HG02938 (cell line): ENCODE measurements at regions not wholly inside any gene's neighbourhood (a gene's known extent, or its start where the extent isn't known, plus 50 kb on each side); places are given as distances from the start of the nearest gene placed in this dataset.

ENCODE experiments used
- ATAC-seq: cut with Tn5 transposase; IDR thresholded peaks from one replicate; pipeline ENCODE4 v1.9.1; 2021; ENCODE audit warnings: mild to moderate bottlenecking, moderate library complexity; ENCODE audit not compliant: unreplicated experiment

DNA sequence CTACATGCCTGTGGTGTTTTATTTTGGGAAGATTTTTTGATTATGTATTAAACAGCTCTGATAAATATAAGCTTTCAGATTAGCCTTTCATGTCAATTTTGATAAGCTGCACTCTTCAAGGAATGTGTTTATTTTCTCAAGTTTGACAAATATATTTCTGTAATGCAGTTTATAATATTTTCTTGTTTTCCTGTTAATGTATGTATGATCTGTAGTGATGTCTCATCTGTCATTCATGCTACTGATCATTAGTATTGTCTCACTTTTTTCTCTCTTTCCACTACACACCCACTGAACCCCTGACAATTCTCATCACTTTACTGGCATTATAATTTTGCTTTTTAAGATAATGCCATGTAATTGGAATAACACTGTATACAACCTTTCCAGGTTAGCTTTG, 100.9 kb downstream of the TMEM18 start:
- ATAC-seq, result no peak

- ATAC-seq, result no peak
Measured at GRCh38 chr2:575727-576236, 101.4 kb downstream of the TMEM18 start.

DNA sequence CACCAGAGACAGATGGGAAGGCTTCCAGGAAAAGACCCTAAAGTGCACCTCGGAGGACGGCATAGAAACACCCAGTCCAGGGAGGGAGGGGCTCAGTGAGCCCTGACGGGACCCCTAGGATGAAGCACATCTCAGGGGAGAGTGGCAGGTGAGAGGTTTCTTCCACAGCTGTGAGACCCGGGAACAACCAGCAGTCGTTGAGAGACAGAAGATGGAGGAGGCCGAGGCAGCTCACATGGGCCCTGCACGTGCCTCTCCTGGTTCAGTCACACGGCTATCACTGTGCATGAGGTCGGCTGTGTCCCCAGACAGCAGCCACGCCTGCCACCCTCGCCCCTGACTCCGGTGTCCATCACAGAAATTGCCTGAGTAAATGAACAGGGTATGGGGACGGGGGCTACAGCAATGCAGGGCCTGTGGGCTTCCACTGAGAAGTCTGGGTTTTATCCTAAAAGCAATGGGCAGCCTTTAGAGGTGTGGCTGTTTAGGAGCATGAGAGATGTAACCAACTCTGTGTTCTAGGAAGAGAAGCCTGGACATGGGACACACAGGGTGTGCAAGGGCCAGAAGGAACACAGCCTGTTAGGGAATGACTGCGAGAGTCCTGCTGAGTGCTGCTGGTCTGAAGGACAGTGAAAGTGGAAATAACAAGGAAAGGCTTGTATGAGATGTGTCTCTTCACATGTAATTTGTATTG, 102.0 kb downstream of the TMEM18 start:
- ATAC-seq, result no peak

DNA sequence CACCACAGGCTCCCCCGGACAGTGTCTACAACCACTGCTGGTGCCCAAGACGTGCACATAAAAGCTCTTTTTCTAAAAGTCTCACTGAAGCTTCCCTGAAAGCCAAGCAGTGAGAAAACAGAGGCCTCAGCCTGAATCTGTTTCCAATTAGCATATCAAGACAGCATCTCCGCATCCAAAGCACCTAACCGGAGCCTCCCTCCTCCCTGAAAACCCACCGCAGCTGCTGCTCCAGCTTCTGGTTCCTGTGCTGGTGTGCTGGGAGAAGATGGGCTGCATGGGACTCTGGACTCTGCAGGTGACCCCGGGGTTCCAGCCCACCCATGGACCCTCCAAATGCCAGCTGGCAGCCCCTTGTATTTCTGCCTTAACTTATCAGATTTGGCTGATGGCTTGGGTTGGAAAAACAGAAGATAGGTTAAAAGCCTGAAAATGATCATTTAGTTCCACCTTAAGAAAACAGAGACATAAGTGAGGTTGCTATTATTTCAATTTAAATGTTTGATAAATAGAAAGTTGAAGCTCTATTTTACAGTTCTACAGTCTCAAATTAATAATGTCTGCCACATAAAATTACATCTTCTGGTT, 103.3 kb downstream of the TMEM18 start:
- ATAC-seq, result no peak

DNA sequence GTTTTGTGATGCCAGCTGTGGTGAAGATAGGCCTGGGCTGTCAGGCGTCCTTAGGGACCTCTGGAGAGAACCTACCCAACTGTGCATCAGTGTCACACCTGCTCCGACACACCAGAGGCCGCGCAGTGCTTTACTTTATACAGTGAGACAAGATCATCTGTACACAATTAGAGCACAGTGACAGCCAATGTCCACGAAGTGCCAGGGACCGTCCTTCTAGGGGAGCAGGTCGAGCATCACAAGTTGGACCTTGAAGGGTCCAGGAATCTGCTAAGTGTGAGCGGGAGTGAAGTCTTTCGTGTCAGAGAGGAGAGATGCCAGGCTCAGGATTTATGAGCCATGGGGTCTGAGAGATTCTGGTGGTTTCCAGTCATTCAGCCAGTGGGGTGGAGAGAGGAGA, 104.2 kb downstream of the TMEM18 start:
- ATAC-seq, result no peak

GRCh38 chr2:569681-570080, 107.5 kb downstream of the TMEM18 start:
- ATAC-seq, result no peak

- no peak for ATAC-seq
Measured at GRCh38 chr2:568639-569235, 108.5 kb downstream of the TMEM18 start.

GRCh38 chr2:567865-568638, 109.2 kb downstream of the TMEM18 start:
- no peak for ATAC-seq

DNA sequence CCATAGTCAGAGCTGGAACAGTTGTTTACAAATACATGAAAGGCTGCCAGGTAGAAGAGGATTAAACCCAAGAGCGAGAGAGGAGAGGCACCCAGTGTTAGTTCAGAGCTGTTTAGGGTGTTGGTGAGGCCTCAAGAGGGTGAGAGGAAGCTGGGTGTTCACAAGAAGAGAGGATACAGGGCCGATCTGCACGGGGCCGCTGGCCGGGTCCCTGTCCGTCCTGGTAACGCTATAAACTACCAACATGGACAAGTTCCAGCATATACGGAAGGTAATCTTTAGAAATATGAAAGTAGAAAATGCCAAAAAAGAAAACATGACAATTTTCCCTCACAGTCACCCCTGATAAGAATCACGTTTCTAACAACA, 109.7 kb downstream of the TMEM18 start:
- ATAC-seq, result no peak

- no peak for ATAC-seq
Measured at GRCh38 chr2:566379-567313, 110.6 kb downstream of the TMEM18 start.

- no peak for ATAC-seq
Measured at GRCh38 chr2:564471-565181, 112.6 kb downstream of the TMEM18 start.

GRCh38 chr2:563512-563911, 113.7 kb downstream of the TMEM18 start:
- no peak for ATAC-seq

DNA sequence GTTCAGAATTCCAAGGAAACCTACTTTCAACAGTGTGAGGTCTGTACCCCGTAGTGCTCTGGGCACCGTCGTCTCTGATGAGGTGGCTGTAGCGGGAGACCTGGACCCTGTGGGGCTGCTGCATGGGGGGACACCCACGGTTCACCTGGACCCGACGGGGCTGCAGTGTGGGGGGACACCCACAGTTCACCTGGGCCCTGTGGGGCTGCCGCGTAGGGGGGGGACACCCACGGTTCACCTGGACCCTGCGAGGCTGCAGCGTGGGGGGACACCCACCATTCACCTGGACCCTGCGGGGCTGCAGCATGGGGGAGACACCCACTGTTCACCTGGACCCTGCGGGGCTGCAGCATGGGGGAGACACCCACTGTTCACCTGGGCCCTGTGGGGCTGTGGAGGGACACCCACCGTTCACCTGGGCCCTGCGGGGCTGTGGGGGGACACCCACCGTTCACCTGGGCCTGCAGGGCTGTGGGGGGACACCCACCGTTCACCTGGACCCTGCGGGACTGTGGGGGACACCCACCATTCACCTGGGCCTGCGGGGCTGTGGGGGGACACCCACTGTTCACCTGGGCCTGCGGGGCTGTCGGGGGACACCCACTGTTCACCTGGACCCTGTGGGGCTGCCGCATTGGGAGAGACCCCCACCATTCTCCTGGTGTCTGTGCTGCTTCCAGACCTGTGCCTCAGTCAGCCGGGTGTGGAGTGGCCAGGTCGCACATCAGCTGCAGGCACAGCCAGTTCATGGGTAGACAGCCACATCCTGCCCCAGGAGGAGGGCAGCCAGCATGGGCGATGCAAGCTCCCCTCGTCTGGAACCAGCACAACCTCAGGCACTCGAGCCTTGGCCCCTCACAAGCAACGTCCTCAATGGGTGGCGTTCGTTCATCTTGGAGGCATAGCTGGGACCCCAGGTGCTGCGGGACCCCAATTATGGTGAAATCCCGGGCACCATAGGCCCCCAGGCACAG, 114.5 kb downstream of the TMEM18 start:
- no peak for ATAC-seq

DNA sequence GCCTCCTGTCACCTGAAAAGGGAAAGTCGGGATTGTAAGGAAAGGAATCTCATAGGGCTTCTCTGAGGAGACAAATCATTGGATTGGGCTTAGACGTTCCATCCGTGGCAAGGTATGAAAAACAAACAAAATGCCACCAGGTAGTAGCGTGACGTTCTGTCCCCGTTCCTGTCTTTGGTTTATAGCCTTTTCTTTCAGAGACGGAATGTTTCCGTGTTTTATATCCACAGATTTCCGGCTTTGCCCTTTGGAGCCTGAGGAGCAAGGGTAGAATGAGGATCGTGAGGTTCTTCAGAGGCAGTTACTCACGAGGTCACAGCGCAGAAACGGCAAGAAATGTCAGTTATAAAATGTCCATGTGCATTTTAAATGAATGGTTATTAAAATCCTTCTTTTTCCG, 118.3 kb downstream of the TMEM18 start:
- no peak for ATAC-seq

DNA sequence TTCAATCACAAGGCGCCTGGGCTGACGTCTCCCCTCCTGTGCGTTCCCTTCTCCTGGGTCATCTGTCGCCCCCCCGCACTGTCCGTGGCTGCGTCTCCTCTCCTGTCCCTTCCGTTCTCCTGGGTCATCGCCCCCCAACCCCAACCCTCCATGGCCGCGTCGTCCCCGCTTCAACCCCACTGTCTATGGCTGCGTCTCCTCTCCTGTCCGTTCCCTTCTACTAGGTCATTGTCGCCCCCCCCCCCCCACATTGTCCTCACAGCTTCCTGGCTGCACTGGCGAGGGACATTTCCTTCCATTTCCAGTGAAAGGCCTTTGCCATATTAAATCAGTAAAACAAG, 118.9 kb downstream of the TMEM18 start:
- ATAC-seq, result no peak

GRCh38 chr2:557635-558301, 119.4 kb downstream of the TMEM18 start:
- ATAC-seq, result no peak

GRCh38 chr2:556485-556884, 120.7 kb downstream of the TMEM18 start:
- ATAC-seq, result no peak

GRCh38 chr2:555164-555922, 121.9 kb downstream of the TMEM18 start:
- no peak for ATAC-seq
